ENCODE measurements at regions not wholly inside any gene's neighbourhood (a gene's known extent, or its start where the extent isn't known, plus 50 kb on each side); places are given as distances from the start of the nearest gene placed in this dataset.
"Not testable (repeated sequence)": the region's sequence is repeated elsewhere in the genome, so short reads cannot be mapped to it uniquely, and the experiment has no call there.

GRCh38 chr9:63703670-63704069 lies 1581.3 kb downstream of the FOXD4L5 start:
- not testable (repeated sequence) for TF ChIP-seq SIN3A (IDR thresholded peaks at IDR 0.05; ENCODE audit: low read depth); POLR2AphosphoS5 (IDR thresholded peaks at IDR 0.05; ENCODE audit: low read depth, low read length); EZH2phosphoT487 (IDR thresholded peaks at IDR 0.05; ENCODE audit: borderline replicate concordance); EGR1 (IDR thresholded peaks at IDR 0.05; ENCODE audit: low read depth); TCF7L2 (IDR thresholded peaks at IDR 0.05; ENCODE audit: borderline replicate concordance, extremely low read depth, insufficient read depth, insufficient read length); YY1 (IDR thresholded peaks at IDR 0.05; ENCODE audit: extremely low read depth, insufficient replicate concordance, low read depth, low read length); RAD21 (IDR thresholded peaks at IDR 0.05; ENCODE audit: low read depth); EZH2 (IDR thresholded peaks at IDR 0.05); SP1 (IDR thresholded peaks at IDR 0.05; ENCODE audit: low read depth); POLR2A (IDR thresholded peaks at IDR 0.05; ENCODE audit: borderline replicate concordance, extremely low read depth, insufficient read depth, insufficient read length); ZNF274 (IDR thresholded peaks at IDR 0.05; ENCODE audit: low read depth, low read length)
- TF ChIP-seq, protein P1, sequence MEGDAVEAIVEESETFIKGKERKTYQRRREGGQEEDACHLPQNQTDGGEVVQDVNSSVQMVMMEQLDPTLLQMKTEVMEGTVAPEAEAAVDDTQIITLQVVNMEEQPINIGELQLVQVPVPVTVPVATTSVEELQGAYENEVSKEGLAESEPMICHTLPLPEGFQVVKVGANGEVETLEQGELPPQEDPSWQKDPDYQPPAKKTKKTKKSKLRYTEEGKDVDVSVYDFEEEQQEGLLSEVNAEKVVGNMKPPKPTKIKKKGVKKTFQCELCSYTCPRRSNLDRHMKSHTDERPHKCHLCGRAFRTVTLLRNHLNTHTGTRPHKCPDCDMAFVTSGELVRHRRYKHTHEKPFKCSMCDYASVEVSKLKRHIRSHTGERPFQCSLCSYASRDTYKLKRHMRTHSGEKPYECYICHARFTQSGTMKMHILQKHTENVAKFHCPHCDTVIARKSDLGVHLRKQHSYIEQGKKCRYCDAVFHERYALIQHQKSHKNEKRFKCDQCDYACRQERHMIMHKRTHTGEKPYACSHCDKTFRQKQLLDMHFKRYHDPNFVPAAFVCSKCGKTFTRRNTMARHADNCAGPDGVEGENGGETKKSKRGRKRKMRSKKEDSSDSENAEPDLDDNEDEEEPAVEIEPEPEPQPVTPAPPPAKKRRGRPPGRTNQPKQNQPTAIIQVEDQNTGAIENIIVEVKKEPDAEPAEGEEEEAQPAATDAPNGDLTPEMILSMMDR (IDR thresholded peaks at IDR 0.05 in 2 of 3, conservative IDR thresholded peaks at IDR 0.05 in 1 of 3; ENCODE audit: borderline replicate concordance in 1 of 3, insufficient read depth in 1 of 3, low read depth in 2 of 3, low read length in 2 of 3): not testable (repeated sequence)
- TF ChIP-seq, protein P2, sequence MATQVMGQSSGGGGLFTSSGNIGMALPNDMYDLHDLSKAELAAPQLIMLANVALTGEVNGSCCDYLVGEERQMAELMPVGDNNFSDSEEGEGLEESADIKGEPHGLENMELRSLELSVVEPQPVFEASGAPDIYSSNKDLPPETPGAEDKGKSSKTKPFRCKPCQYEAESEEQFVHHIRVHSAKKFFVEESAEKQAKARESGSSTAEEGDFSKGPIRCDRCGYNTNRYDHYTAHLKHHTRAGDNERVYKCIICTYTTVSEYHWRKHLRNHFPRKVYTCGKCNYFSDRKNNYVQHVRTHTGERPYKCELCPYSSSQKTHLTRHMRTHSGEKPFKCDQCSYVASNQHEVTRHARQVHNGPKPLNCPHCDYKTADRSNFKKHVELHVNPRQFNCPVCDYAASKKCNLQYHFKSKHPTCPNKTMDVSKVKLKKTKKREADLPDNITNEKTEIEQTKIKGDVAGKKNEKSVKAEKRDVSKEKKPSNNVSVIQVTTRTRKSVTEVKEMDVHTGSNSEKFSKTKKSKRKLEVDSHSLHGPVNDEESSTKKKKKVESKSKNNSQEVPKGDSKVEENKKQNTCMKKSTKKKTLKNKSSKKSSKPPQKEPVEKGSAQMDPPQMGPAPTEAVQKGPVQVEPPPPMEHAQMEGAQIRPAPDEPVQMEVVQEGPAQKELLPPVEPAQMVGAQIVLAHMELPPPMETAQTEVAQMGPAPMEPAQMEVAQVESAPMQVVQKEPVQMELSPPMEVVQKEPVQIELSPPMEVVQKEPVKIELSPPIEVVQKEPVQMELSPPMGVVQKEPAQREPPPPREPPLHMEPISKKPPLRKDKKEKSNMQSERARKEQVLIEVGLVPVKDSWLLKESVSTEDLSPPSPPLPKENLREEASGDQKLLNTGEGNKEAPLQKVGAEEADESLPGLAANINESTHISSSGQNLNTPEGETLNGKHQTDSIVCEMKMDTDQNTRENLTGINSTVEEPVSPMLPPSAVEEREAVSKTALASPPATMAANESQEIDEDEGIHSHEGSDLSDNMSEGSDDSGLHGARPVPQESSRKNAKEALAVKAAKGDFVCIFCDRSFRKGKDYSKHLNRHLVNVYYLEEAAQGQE (IDR thresholded peaks at IDR 0.05; ENCODE audit: low read depth): not testable (repeated sequence)
